ENCODE measurements at regions not wholly inside any gene's neighbourhood (a gene's known extent, or its start where the extent isn't known, plus 50 kb on each side); places are given as distances from the start of the nearest gene placed in this dataset.

- H3K36me3 ChIP-seq (replicated peaks; ENCODE audit: insufficient read depth, low read depth) = no peaks in the 10 kb centered on the region
- no peaks in the 10 kb centered on the region for H3K4me1 ChIP-seq (ENCODE audit: insufficient read depth)
- no peaks in the 10 kb centered on the region for H4K20me1 ChIP-seq (ENCODE audit: insufficient read depth, poor library complexity, severe bottlenecking)
- 100% methylated on average over 1 of the region's 1 CpG for WGBS (ENCODE audit: low lambda C conversion rate, missing lambda C conversion rate)
- H2AFZ ChIP-seq = no peak overlapping the region
- no peaks in the 10 kb centered on the region for H3K9me3 ChIP-seq (ENCODE audit: low read depth)
- H3K4me3 ChIP-seq = no peak overlapping the region
- no peaks in the 10 kb centered on the region for H3K79me2 ChIP-seq
- H3K27me3 ChIP-seq = no peaks in the 10 kb centered on the region
- H3K4me2 ChIP-seq = no peak overlapping the region
- DNase-seq (ENCODE audit: low spot score) = no peak
- H3K9me2 ChIP-seq (replicated peaks; ENCODE audit: insufficient read depth) = no peaks in the 10 kb centered on the region
- H3K27ac ChIP-seq = no peak overlapping the region
- TF ChIP-seq EZH2 (IDR thresholded peaks at IDR 0.05; ENCODE audit: borderline replicate concordance) = no peak
- TF ChIP-seq CTCF (IDR thresholded peaks at IDR 0.05; ENCODE audit: poor library complexity) = no peak
- TF ChIP-seq EZH2phosphoT487 (IDR thresholded peaks at IDR 0.05; ENCODE audit: low read depth, severe bottlenecking, unreplicated experiment) = no peak
These were observed 421.6 kb downstream of the PCDH7 start for GRCh38 chr4:31141832-31142142.

GRCh38 chr4:31146366-31146765 is 426.2 kb downstream of the PCDH7 start:
- no peaks in the 10 kb centered on the region for H4K20me1 ChIP-seq (ENCODE audit: insufficient read depth, poor library complexity, severe bottlenecking)
- H3K9me2 ChIP-seq (replicated peaks; ENCODE audit: insufficient read depth) = no peaks in the 10 kb centered on the region
- TF ChIP-seq CTCF (IDR thresholded peaks at IDR 0.05; ENCODE audit: poor library complexity) (no peak), EZH2phosphoT487 (IDR thresholded peaks at IDR 0.05; ENCODE audit: low read depth, severe bottlenecking, unreplicated experiment) (no peak), EZH2 (IDR thresholded peaks at IDR 0.05; ENCODE audit: borderline replicate concordance) (no peak)
- no peaks in the 10 kb centered on the region for H3K9me3 ChIP-seq (ENCODE audit: low read depth)
- no peak for DNase-seq (ENCODE audit: low spot score)
- H2AFZ ChIP-seq = no peak overlapping the region
- H3K79me2 ChIP-seq = no peaks in the 10 kb centered on the region
- WGBS (ENCODE audit: low lambda C conversion rate, missing lambda C conversion rate) = 68% methylated on average over 6 of the region's 6 CpGs
- H3K4me2 ChIP-seq = peak overlapping the region; percentile 44
- no peaks in the 10 kb centered on the region for H3K4me1 ChIP-seq (ENCODE audit: insufficient read depth)
- H3K4me3 ChIP-seq = no peak overlapping the region
- no peak overlapping the region for H3K27ac ChIP-seq
- no peaks in the 10 kb centered on the region for H3K36me3 ChIP-seq (replicated peaks; ENCODE audit: insufficient read depth, low read depth)
- H3K27me3 ChIP-seq = no peaks in the 10 kb centered on the region

- no peak for DNase-seq (ENCODE audit: low spot score)
- H3K79me2 ChIP-seq = no peaks in the 10 kb centered on the region
- no peak overlapping the region for H3K4me2 ChIP-seq
- no peaks in the 10 kb centered on the region for H3K4me1 ChIP-seq (ENCODE audit: insufficient read depth)
- H3K36me3 ChIP-seq (replicated peaks; ENCODE audit: insufficient read depth, low read depth) = no peaks in the 10 kb centered on the region
- no peaks in the 10 kb centered on the region for H3K9me3 ChIP-seq (ENCODE audit: low read depth)
- no peaks in the 10 kb centered on the region for H3K27me3 ChIP-seq
- no peak overlapping the region for H3K4me3 ChIP-seq
- TF ChIP-seq EZH2phosphoT487 (IDR thresholded peaks at IDR 0.05; ENCODE audit: low read depth, severe bottlenecking, unreplicated experiment) = no peak
- TF ChIP-seq EZH2 (IDR thresholded peaks at IDR 0.05; ENCODE audit: borderline replicate concordance) = no peak
- no peaks in the 10 kb centered on the region for H4K20me1 ChIP-seq (ENCODE audit: insufficient read depth, poor library complexity, severe bottlenecking)
- no peaks in the 10 kb centered on the region for H3K9me2 ChIP-seq (replicated peaks; ENCODE audit: insufficient read depth)
- WGBS (ENCODE audit: low lambda C conversion rate, missing lambda C conversion rate) = 36% methylated on average over 1 of the region's 1 CpG
- H2AFZ ChIP-seq = no peak overlapping the region
- no peak overlapping the region for H3K27ac ChIP-seq
These were observed 428.8 kb downstream of the PCDH7 start for GRCh38 chr4:31148990-31149389.

GRCh38 chr4:31156221-31156620 is 436.1 kb downstream of the PCDH7 start:
- no peak overlapping the region for H3K4me3 ChIP-seq
- H3K27ac ChIP-seq = no peak overlapping the region
- no peaks in the 10 kb centered on the region for H3K9me3 ChIP-seq (ENCODE audit: low read depth)
- no peaks in the 10 kb centered on the region for H4K20me1 ChIP-seq (ENCODE audit: insufficient read depth, poor library complexity, severe bottlenecking)
- TF ChIP-seq EZH2phosphoT487 (IDR thresholded peaks at IDR 0.05; ENCODE audit: low read depth, severe bottlenecking, unreplicated experiment) = no peak
- no peak for TF ChIP-seq CTCF (IDR thresholded peaks at IDR 0.05; ENCODE audit: poor library complexity)
- TF ChIP-seq EZH2 (IDR thresholded peaks at IDR 0.05; ENCODE audit: borderline replicate concordance) = no peak
- WGBS (ENCODE audit: low lambda C conversion rate, missing lambda C conversion rate) = 86% methylated on average over 1 of the region's 1 CpG
- H3K79me2 ChIP-seq = no peaks in the 10 kb centered on the region
- no peaks in the 10 kb centered on the region for H3K36me3 ChIP-seq (replicated peaks; ENCODE audit: insufficient read depth, low read depth)
- H3K4me2 ChIP-seq = no peak overlapping the region
- no peaks in the 10 kb centered on the region for H3K27me3 ChIP-seq
- H3K9me2 ChIP-seq (replicated peaks; ENCODE audit: insufficient read depth) = no peaks in the 10 kb centered on the region
- DNase-seq (ENCODE audit: low spot score) = no peak
- no peak overlapping the region for H2AFZ ChIP-seq
- H3K4me1 ChIP-seq (ENCODE audit: insufficient read depth) = no peaks in the 10 kb centered on the region
